ENCODE measurements at regions not wholly inside any gene's neighbourhood (a gene's known extent, or its start where the extent isn't known, plus 50 kb on each side); places are given as distances from the start of the nearest gene placed in this dataset.

- TF ChIP-seq FOSL1 (IDR thresholded peaks at IDR 0.05; ENCODE audit: low read depth): no peak
- no peak for TF ChIP-seq ZNF274 (IDR thresholded peaks at IDR 0.05; ENCODE audit: low read depth, low read length)
- TF ChIP-seq REST (IDR thresholded peaks at IDR 0.05; ENCODE audit: low read depth): no peak
- TF ChIP-seq ZBTB33 (IDR thresholded peaks at IDR 0.05; ENCODE audit: extremely low read depth, insufficient replicate concordance, low read length): no peak
- no peak for TF ChIP-seq POLR2AphosphoS5 (IDR thresholded peaks at IDR 0.05; ENCODE audit: low read depth, low read length)
- TF ChIP-seq POLR2A (IDR thresholded peaks at IDR 0.05; ENCODE audit: borderline replicate concordance, extremely low read depth, insufficient read depth, insufficient read length): no peak
- TF ChIP-seq, protein P1, sequence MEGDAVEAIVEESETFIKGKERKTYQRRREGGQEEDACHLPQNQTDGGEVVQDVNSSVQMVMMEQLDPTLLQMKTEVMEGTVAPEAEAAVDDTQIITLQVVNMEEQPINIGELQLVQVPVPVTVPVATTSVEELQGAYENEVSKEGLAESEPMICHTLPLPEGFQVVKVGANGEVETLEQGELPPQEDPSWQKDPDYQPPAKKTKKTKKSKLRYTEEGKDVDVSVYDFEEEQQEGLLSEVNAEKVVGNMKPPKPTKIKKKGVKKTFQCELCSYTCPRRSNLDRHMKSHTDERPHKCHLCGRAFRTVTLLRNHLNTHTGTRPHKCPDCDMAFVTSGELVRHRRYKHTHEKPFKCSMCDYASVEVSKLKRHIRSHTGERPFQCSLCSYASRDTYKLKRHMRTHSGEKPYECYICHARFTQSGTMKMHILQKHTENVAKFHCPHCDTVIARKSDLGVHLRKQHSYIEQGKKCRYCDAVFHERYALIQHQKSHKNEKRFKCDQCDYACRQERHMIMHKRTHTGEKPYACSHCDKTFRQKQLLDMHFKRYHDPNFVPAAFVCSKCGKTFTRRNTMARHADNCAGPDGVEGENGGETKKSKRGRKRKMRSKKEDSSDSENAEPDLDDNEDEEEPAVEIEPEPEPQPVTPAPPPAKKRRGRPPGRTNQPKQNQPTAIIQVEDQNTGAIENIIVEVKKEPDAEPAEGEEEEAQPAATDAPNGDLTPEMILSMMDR (IDR thresholded peaks at IDR 0.05 in 2 of 3, conservative IDR thresholded peaks at IDR 0.05 in 1 of 3; ENCODE audit: borderline replicate concordance in 1 of 3, insufficient read depth in 1 of 3, low read depth in 2 of 3, low read length in 2 of 3): no peak
- TF ChIP-seq MAX (IDR thresholded peaks at IDR 0.05): no peak
- TF ChIP-seq, protein P2, sequence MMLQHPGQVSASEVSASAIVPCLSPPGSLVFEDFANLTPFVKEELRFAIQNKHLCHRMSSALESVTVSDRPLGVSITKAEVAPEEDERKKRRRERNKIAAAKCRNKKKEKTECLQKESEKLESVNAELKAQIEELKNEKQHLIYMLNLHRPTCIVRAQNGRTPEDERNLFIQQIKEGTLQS (IDR thresholded peaks at IDR 0.05): no peak
- no peak for TF ChIP-seq SIN3A (IDR thresholded peaks at IDR 0.05; ENCODE audit: low read depth)
Measured at GRCh38 chr10:108801775-108802517, 1121.4 kb downstream of the XPNPEP1 start.

Data from HCT116 (cell line).